ENCODE measurements at regions not wholly inside any gene's neighbourhood (a gene's known extent, or its start where the extent isn't known, plus 50 kb on each side); places are given as distances from the start of the nearest gene placed in this dataset.

DNA sequence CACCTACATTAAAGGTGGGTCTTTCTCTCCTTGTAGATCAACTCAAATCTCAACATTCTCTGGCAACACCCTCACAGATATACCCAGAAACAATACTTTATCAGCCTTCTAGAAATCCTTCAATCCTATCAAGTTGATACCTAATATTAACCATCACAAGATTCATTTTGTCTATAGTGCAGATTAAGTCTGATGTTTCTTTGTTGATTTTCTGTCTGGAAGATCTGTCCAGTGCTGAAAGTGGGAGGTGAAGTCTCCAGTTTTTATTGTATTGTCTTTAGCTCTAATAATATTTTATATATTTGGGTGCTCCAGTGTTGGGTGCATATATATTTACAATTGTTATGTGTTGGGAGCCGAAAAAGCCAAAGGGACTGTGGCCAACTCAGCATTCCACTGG is 493.9 kb upstream of the ADGRB3 start:
- H3K4ac ChIP-seq (ENCODE audit: low read length), result no peak overlapping the region
- no peaks in the 10 kb centered on the region for H3K27me3 ChIP-seq (ENCODE audit: control insufficient read depth in 3 of 3, insufficient read depth in 3 of 3, low read depth in 1 of 3, low read length in 3 of 3)
- H3K18ac ChIP-seq (ENCODE audit: low read length), result no peak overlapping the region
- H2BK120ac ChIP-seq (ENCODE audit: low read depth, low read length), result no peak overlapping the region
- H3K4me1 ChIP-seq (ENCODE audit: control insufficient read depth in 2 of 2, insufficient read depth in 1 of 2, low read depth in 1 of 2, low read length in 2 of 2), result peaks cover 2 to 10% of the 10 kb centered on the region in 2 donors
- no peak overlapping the region for H2AK5ac ChIP-seq (ENCODE audit: low read depth, low read length)
- no peak overlapping the region for H2BK15ac ChIP-seq (ENCODE audit: low read length)
- H4K91ac ChIP-seq (ENCODE audit: low read depth, low read length, poor library complexity), result no peak overlapping the region
- H3K4me2 ChIP-seq (ENCODE audit: insufficient read depth, low read length, poor library complexity, severe bottlenecking), result no peak overlapping the region
- H3K36me3 ChIP-seq (replicated peaks in 1 of 2; ENCODE audit: control insufficient read depth in 2 of 2, insufficient read depth in 2 of 2, low read length in 2 of 2), result no peaks in the 10 kb centered on the region
- no peaks in the 10 kb centered on the region for H3K79me1 ChIP-seq (ENCODE audit: low read depth, low read length)
- H2BK12ac ChIP-seq (ENCODE audit: low read length), result no peak overlapping the region
- DNase-seq (ENCODE audit: low spot score), result no peak
- H3K4me3 ChIP-seq (ENCODE audit: low read length in 2 of 2), result no peak overlapping the region
- WGBS, 2 donors (ENCODE audit: extremely low coverage in 2 of 2, insufficient read length in 2 of 2, insufficient replicate concordance in 1 of 2), result no CpG with 5 or more reads among the region's 1 CpG
- no peak overlapping the region for H3K27ac ChIP-seq (replicated peaks; ENCODE audit: low read length)
- no peak overlapping the region for H3K14ac ChIP-seq (ENCODE audit: low read length)
- H4K8ac ChIP-seq (ENCODE audit: low read depth, low read length), result no peak overlapping the region
- H3K23ac ChIP-seq (ENCODE audit: low read depth, low read length, poor library complexity), result no peak overlapping the region
- no peak overlapping the region for H2BK5ac ChIP-seq (ENCODE audit: low read length)
- H3K9ac ChIP-seq (ENCODE audit: low read depth, low read length, poor library complexity), result no peak overlapping the region
- H3K9me3 ChIP-seq (replicated peaks in 1 of 2; ENCODE audit: control insufficient read depth in 2 of 2, insufficient read depth in 1 of 2, low read depth in 1 of 2, low read length in 2 of 2), result peaks cover 4 to 5% of the 10 kb centered on the region in 2 donors
- H2AFZ ChIP-seq (ENCODE audit: low read length), result no peak overlapping the region

DNA sequence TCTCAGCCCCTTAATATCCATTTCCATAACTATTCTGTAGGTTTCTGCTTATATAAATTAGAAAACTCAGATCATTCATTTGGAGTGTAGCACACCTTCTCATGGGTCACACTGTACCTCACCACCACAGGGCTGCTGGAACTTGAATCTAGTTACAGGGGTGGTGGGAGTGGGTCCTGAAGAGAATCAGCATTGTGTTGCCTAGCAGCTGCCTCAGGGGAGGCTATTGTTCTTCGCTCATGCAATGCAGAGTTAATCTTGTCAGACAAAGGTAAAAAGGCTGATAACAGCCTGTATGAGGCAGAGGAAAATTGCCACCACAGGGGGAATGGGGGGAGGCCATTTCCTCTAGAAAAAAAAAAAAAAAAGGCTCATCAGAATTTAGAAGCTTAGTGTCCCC is 496.0 kb upstream of the ADGRB3 start:
- H3K9me3 ChIP-seq (replicated peaks in 1 of 2; ENCODE audit: control insufficient read depth in 2 of 2, insufficient read depth in 1 of 2, low read depth in 1 of 2, low read length in 2 of 2), result peaks cover 4 to 5% of the 10 kb centered on the region in 2 donors
- no CpG with 5 or more reads among the region's 1 CpG for WGBS, 2 donors (ENCODE audit: extremely low coverage in 2 of 2, insufficient read length in 2 of 2, insufficient replicate concordance in 1 of 2)

DNA sequence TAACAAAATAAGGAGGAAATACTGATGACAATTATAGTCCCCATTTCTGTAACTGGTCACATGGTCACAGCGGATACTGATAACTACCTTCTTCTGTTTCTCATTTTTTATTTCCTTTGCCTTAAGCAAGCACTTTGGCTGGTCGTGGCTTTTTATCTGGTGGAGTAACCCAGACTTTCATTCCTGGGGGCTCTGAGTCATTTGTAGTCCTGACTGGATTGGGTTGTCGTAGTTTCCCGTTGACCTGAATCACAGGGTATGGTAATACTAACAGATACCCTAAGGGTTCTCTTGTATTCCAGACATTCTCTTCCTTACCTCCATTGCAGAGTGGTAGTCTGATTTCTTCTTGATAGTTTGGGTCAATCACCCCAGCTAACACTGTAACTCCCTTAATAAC is 500.3 kb upstream of the ADGRB3 start:
- WGBS, 2 donors (ENCODE audit: extremely low coverage in 2 of 2, insufficient read length in 2 of 2, insufficient replicate concordance in 1 of 2), result no CpG with 5 or more reads among the region's 4 CpGs

More for the DNA sequence above, 496.0 kb upstream of the ADGRB3 start:
- DNase-seq (ENCODE audit: low spot score), result peak; percentile 18
- H2AFZ ChIP-seq (ENCODE audit: low read length), result no peak overlapping the region
- no peak overlapping the region for H2BK5ac ChIP-seq (ENCODE audit: low read length)
- H4K91ac ChIP-seq (ENCODE audit: low read depth, low read length, poor library complexity), result no peak overlapping the region
- no peak overlapping the region for H3K4me2 ChIP-seq (ENCODE audit: insufficient read depth, low read length, poor library complexity, severe bottlenecking)
- no peak overlapping the region for H4K8ac ChIP-seq (ENCODE audit: low read depth, low read length)
- no peak overlapping the region for H3K4ac ChIP-seq (ENCODE audit: low read length)
- H3K23ac ChIP-seq (ENCODE audit: low read depth, low read length, poor library complexity), result no peak overlapping the region
- no peaks in the 10 kb centered on the region for H3K79me1 ChIP-seq (ENCODE audit: low read depth, low read length)
- H3K4me1 ChIP-seq (ENCODE audit: control insufficient read depth in 2 of 2, insufficient read depth in 1 of 2, low read depth in 1 of 2, low read length in 2 of 2), result peaks cover 4 to 10% of the 10 kb centered on the region in 2 donors
- H3K9ac ChIP-seq (ENCODE audit: low read depth, low read length, poor library complexity), result no peak overlapping the region
- no peak overlapping the region for H2BK15ac ChIP-seq (ENCODE audit: low read length)
- no peak overlapping the region for H3K14ac ChIP-seq (ENCODE audit: low read length)
- H2AK5ac ChIP-seq (ENCODE audit: low read depth, low read length), result no peak overlapping the region
- H2BK12ac ChIP-seq (ENCODE audit: low read length), result no peak overlapping the region
- no peaks in the 10 kb centered on the region for H3K36me3 ChIP-seq (replicated peaks in 1 of 2; ENCODE audit: control insufficient read depth in 2 of 2, insufficient read depth in 2 of 2, low read length in 2 of 2)
- no peaks in the 10 kb centered on the region for H3K27me3 ChIP-seq (ENCODE audit: control insufficient read depth in 3 of 3, insufficient read depth in 3 of 3, low read depth in 1 of 3, low read length in 3 of 3)
- H2BK120ac ChIP-seq (ENCODE audit: low read depth, low read length), result no peak overlapping the region
- H3K4me3 ChIP-seq (ENCODE audit: low read length in 2 of 2), result no peak overlapping the region
- H3K18ac ChIP-seq (ENCODE audit: low read length), result no peak overlapping the region
- H3K27ac ChIP-seq (replicated peaks; ENCODE audit: low read length), result no peak overlapping the region

DNA sequence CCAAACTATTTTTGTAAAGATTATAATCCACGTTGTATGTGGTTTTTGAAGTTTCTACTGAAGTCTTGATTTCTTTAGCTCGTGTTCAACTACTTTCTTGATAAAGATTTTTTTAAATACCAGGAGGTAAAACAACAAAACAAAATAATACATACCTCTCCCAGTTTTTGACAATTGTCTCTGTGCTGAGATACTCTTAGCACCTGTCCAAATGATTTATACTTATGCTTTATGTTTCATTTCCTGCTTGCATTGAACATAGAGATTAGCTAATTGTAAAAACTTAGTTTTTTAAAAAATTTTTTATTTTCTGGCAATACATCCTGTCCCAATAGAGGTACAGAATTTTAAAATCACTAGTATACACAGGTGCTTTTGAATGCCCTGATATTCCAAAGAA is 506.9 kb upstream of the ADGRB3 start:
- Histone ChIP-seq H2BK12ac (ENCODE audit: low read length) (no peak overlapping the region), H3K36me3 (replicated peaks in 1 of 2; ENCODE audit: control insufficient read depth in 2 of 2, insufficient read depth in 2 of 2, low read length in 2 of 2) (no peaks in the 10 kb centered on the region), H4K91ac (ENCODE audit: low read depth, low read length, poor library complexity) (no peak overlapping the region), H3K9me3 (replicated peaks in 1 of 2; ENCODE audit: control insufficient read depth in 2 of 2, insufficient read depth in 1 of 2, low read depth in 1 of 2, low read length in 2 of 2) (no peaks in the 10 kb centered on the region), H2BK5ac (ENCODE audit: low read length) (no peak overlapping the region), H2AK5ac (ENCODE audit: low read depth, low read length) (no peak overlapping the region), H2BK120ac (ENCODE audit: low read depth, low read length) (no peak overlapping the region), H2BK15ac (ENCODE audit: low read length) (no peak overlapping the region), H2AFZ (ENCODE audit: low read length) (no peak overlapping the region), H3K4ac (ENCODE audit: low read length) (no peak overlapping the region), H3K4me2 (ENCODE audit: insufficient read depth, low read length, poor library complexity, severe bottlenecking) (no peak overlapping the region), H3K79me1 (ENCODE audit: low read depth, low read length) (no peaks in the 10 kb centered on the region), H3K27ac (replicated peaks; ENCODE audit: low read length) (no peak overlapping the region), H3K23ac (ENCODE audit: low read depth, low read length, poor library complexity) (no peak overlapping the region), H3K4me3 (ENCODE audit: low read length in 2 of 2) (no peak overlapping the region), H3K27me3 (ENCODE audit: control insufficient read depth in 3 of 3, insufficient read depth in 3 of 3, low read depth in 1 of 3, low read length in 3 of 3) (no peaks in the 10 kb centered on the region), H3K4me1 (ENCODE audit: control insufficient read depth in 2 of 2, insufficient read depth in 1 of 2, low read depth in 1 of 2, low read length in 2 of 2) (no peaks in the 10 kb centered on the region), H3K14ac (ENCODE audit: low read length) (no peak overlapping the region), H3K18ac (ENCODE audit: low read length) (no peak overlapping the region), H3K9ac (ENCODE audit: low read depth, low read length, poor library complexity) (no peak overlapping the region), H4K8ac (ENCODE audit: low read depth, low read length) (no peak overlapping the region)
- DNase-seq (ENCODE audit: low spot score), result no peak
- WGBS, 2 donors (ENCODE audit: extremely low coverage in 2 of 2, insufficient read length in 2 of 2, insufficient replicate concordance in 1 of 2), result no CpG with 5 or more reads among the region's 2 CpGs

More for the DNA sequence above, 500.3 kb upstream of the ADGRB3 start:
- H3K4ac ChIP-seq (ENCODE audit: low read length), result no peak overlapping the region
- H3K27me3 ChIP-seq (ENCODE audit: control insufficient read depth in 3 of 3, insufficient read depth in 3 of 3, low read depth in 1 of 3, low read length in 3 of 3), result no peaks in the 10 kb centered on the region
- DNase-seq (ENCODE audit: low spot score), result no peak
- no peak overlapping the region for H3K14ac ChIP-seq (ENCODE audit: low read length)
- no peaks in the 10 kb centered on the region for H3K36me3 ChIP-seq (replicated peaks in 1 of 2; ENCODE audit: control insufficient read depth in 2 of 2, insufficient read depth in 2 of 2, low read length in 2 of 2)
- H3K4me2 ChIP-seq (ENCODE audit: insufficient read depth, low read length, poor library complexity, severe bottlenecking), result no peak overlapping the region
- H3K79me1 ChIP-seq (ENCODE audit: low read depth, low read length), result no peaks in the 10 kb centered on the region
- H2BK120ac ChIP-seq (ENCODE audit: low read depth, low read length), result no peak overlapping the region
- H4K91ac ChIP-seq (ENCODE audit: low read depth, low read length, poor library complexity), result no peak overlapping the region
- H3K9ac ChIP-seq (ENCODE audit: low read depth, low read length, poor library complexity), result no peak overlapping the region
- H2BK12ac ChIP-seq (ENCODE audit: low read length), result no peak overlapping the region
- no peak overlapping the region for H3K4me3 ChIP-seq (ENCODE audit: low read length in 2 of 2)
- no peak overlapping the region for H2AK5ac ChIP-seq (ENCODE audit: low read depth, low read length)
- peaks cover 4 to 6% of the 10 kb centered on the region in 2 donors for H3K4me1 ChIP-seq (ENCODE audit: control insufficient read depth in 2 of 2, insufficient read depth in 1 of 2, low read depth in 1 of 2, low read length in 2 of 2)
- no peak overlapping the region for H2AFZ ChIP-seq (ENCODE audit: low read length)
- H3K23ac ChIP-seq (ENCODE audit: low read depth, low read length, poor library complexity), result no peak overlapping the region
- H3K18ac ChIP-seq (ENCODE audit: low read length), result no peak overlapping the region
- no peaks in the 10 kb centered on the region for H3K9me3 ChIP-seq (replicated peaks in 1 of 2; ENCODE audit: control insufficient read depth in 2 of 2, insufficient read depth in 1 of 2, low read depth in 1 of 2, low read length in 2 of 2)
- no peak overlapping the region for H3K27ac ChIP-seq (replicated peaks; ENCODE audit: low read length)
- H2BK5ac ChIP-seq (ENCODE audit: low read length), result no peak overlapping the region
- no peak overlapping the region for H2BK15ac ChIP-seq (ENCODE audit: low read length)
- no peak overlapping the region for H4K8ac ChIP-seq (ENCODE audit: low read depth, low read length)

Data from neuronal stem cell (in vitro differentiated cells).